Tibial artery (tissue), 4 donors: ENCODE measurements at regions not wholly inside any gene's neighbourhood (a gene's known extent, or its start where the extent isn't known, plus 50 kb on each side); places are given as distances from the start of the nearest gene placed in this dataset.

Source experiments
- DNase-seq, 2 donors: peaks; one replicate each; pipeline ENCODE4 v3.0.0-alpha.2; 2019
- H3K27ac ChIP-seq, 2 donors: fragments of 200-600 bp; sonication (generic) in 1 of 2; 1 replicate in 1 of 2; 2 replicates in 1 of 2; pipeline ENCODE4 v1.5.1; 2018 to 2019; ENCODE audit warnings: mild to moderate bottlenecking in 1 of 2
- H3K27me3 ChIP-seq, 2 donors: fragments of 200-600 bp; sonication (generic) in 1 of 2; one replicate each; pipeline versions ENCODE4 v1.5.1 to v1.6.0; 2016 to 2019
- H3K36me3 ChIP-seq, 3 donors: fragments of 200-600 bp; sonication (generic) in 2 of 3; one replicate each; pipeline ENCODE4 v1.5.1; 2016 to 2019; ENCODE audit warnings: mild to moderate bottlenecking in 2 of 3
- H3K4me1 ChIP-seq, 4 donors: fragments of 200-600 bp; sonication (generic) in 2 of 4; 1 replicate in 3 of 4; 2 replicates in 1 of 4; pipeline ENCODE4 v1.5.1; 2016 to 2019
- H3K4me3 ChIP-seq, 2 donors: fragments of 200-600 bp; sonication (generic) in 1 of 2; 1 replicate in 1 of 2; 2 replicates in 1 of 2; pipeline ENCODE4 v1.5.1; 2018 to 2019; ENCODE audit warnings: mild to moderate bottlenecking in 2 of 2
- H3K9me3 ChIP-seq, 3 donors: fragments of 200-600 bp; sonication (generic) in 1 of 3; one replicate each; pipeline ENCODE4 v1.5.1; 2016 to 2019
- CTCF ChIP-seq, 2 experiments: fragments of 200-600 bp in 1 of 2; fragments of 450-650 bp in 1 of 2; IDR thresholded peaks; one replicate each; pipeline ENCODE4 v1.5.1; 2017 to 2019; ENCODE audit warnings: antibody characterized with exemption in 2 of 2, mild to moderate bottlenecking in 1 of 2, moderate library complexity in 1 of 2
- intact Hi-C: fragments of 100-400 bp; cut with DNase I; formaldehyde crosslinking; loops from one replicate; pipeline ENCODE4 v1.15.0; 2023; ENCODE audit warnings: low total_unique reads

DNA sequence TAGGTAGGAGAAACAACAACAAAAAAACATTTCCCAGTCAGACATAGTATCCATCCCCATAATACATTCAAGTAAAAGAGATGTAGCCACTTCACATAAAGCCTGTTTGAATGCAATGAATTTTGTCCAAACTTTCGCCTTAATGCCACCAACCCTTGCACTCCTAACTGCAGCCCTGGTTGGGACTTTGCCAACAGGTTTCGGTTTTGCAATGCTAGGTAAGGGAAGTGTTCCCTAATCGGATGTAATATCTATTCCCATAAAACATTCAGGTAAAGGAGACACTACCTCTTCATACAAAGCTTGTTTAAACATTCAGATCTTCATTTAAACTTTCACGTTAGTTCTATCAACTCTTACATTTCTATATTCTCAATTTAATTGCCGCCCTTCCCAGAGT, 336.1 kb downstream of the DRD1 start:
- Histone ChIP-seq H3K36me3 (no peaks in the 10 kb centered on the region), H3K27ac (no peak overlapping the region), H3K4me3 (no peak overlapping the region), H3K4me1 (no peaks in the 10 kb centered on the region), H3K9me3 (no peaks in the 10 kb centered on the region), H3K27me3 (no peaks in the 10 kb centered on the region)
- intact Hi-C loops: no loop called here
- no peak for TF ChIP-seq CTCF (IDR thresholded peaks at IDR 0.05)
- no peak for DNase-seq

DNA sequence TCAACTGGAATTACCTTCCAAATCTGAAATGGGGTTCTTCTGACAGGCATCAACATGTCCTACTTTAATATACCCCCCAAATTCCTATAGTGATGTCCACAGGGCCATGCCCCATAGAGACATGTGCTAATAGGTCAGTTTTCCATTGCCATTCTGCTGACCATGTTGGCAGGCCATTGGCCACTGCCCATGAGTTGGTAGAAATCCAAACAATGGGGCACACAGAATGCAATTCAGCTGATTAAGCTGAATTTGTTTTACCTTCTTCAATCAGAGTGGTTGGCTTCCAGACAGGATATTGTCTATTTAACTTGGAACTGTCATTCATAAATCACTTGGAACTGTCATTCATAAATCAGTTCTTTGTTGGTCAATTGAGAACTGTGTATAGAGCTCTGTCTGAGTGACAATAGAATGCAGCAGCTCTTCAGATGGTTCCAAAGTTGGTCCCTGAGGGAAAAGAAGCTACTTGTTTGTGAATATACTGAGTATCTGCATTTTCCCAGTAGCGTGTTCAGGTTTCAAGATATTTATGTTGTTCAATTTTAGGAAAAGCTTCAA, 336.9 kb downstream of the DRD1 start:
- no peaks in the 10 kb centered on the region for H3K36me3 ChIP-seq
- intact Hi-C loops: no loop called here
- H3K4me1 ChIP-seq: no peaks in the 10 kb centered on the region
- DNase-seq: no peak
- no peak overlapping the region for H3K4me3 ChIP-seq
- H3K9me3 ChIP-seq: no peaks in the 10 kb centered on the region
- H3K27me3 ChIP-seq: no peaks in the 10 kb centered on the region
- TF ChIP-seq CTCF (IDR thresholded peaks at IDR 0.05): no peak
- no peak overlapping the region for H3K27ac ChIP-seq

- H3K4me3 ChIP-seq: no peak overlapping the region
- H3K36me3 ChIP-seq: no peaks in the 10 kb centered on the region
- H3K27me3 ChIP-seq: no peaks in the 10 kb centered on the region
- H3K4me1 ChIP-seq: no peaks in the 10 kb centered on the region
- intact Hi-C loops: no loop called here
- TF ChIP-seq CTCF (IDR thresholded peaks at IDR 0.05): no peak
- H3K9me3 ChIP-seq: no peaks in the 10 kb centered on the region
- no peak for DNase-seq
- no peak overlapping the region for H3K27ac ChIP-seq
These were observed 339.3 kb downstream of the DRD1 start for GRCh38 chr5:175104677-175105076.

- no peak overlapping the region for H3K27ac ChIP-seq
- no peak for DNase-seq
- H3K4me3 ChIP-seq: no peak overlapping the region
- no peaks in the 10 kb centered on the region for H3K9me3 ChIP-seq
- H3K36me3 ChIP-seq: no peaks in the 10 kb centered on the region
- intact Hi-C loops: no loop called here
- TF ChIP-seq CTCF (IDR thresholded peaks at IDR 0.05): no peak
- no peaks in the 10 kb centered on the region for H3K27me3 ChIP-seq
- H3K4me1 ChIP-seq: no peaks in the 10 kb centered on the region
These were observed 340.2 kb downstream of the DRD1 start for GRCh38 chr5:175103746-175104145.

DNA sequence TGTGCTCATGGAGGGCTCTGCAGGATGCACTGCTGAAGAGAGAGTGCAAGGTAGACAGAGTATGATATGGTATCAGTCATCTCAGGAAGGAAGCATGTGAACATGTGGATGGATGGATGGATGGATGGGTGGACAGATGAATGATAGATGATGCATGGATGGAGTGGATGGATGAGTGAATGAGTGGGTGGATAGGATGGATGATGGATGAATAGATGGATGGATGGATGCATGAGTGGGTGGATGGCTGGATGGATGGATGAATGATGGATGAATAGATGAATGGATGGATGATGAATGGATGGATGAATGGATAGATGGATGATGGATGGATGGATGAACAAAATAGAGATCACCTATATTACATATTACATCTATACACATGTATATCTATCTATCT, 341.3 kb downstream of the DRD1 start:
- Histone ChIP-seq H3K9me3 (no peaks in the 10 kb centered on the region), H3K27me3 (no peaks in the 10 kb centered on the region), H3K4me3 (no peak overlapping the region), H3K4me1 (no peaks in the 10 kb centered on the region), H3K36me3 (no peaks in the 10 kb centered on the region), H3K27ac (no peak overlapping the region)
- TF ChIP-seq CTCF (IDR thresholded peaks at IDR 0.05): no peak
- DNase-seq: no peak
- intact Hi-C loops: no loop called here

DNA sequence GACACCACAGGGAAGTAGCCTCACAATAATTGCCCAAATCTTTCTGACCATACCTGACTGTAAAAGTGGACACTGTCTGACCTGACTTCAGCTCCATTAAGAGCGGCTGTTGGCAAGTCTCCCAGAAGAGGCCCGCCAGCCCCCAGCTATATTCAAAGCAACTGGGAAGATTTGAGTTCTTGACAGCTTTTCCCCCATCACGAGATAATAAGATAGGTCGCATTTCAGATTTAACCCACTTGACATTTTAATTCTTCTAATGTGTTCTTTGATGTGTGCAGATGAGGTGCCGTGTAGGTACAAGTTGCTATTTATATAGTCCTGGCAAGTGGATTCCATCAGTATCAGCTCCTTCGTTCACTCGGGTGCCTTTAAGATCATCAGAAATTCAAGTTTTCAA, 345.7 kb downstream of the DRD1 start:
- no peak for DNase-seq
- intact Hi-C loops: no loop called here
- H3K27ac ChIP-seq: no peak overlapping the region

More for the DNA sequence above, 345.7 kb downstream of the DRD1 start:
- H3K9me3 ChIP-seq: no peaks in the 10 kb centered on the region
- H3K27me3 ChIP-seq: no peaks in the 10 kb centered on the region
- TF ChIP-seq CTCF (IDR thresholded peaks at IDR 0.05): no peak
- H3K4me1 ChIP-seq: no peaks in the 10 kb centered on the region
- H3K36me3 ChIP-seq: no peaks in the 10 kb centered on the region
- H3K4me3 ChIP-seq: no peak overlapping the region
